CD4-positive, alpha-beta memory T cell (primary cell): ENCODE measurements at regions not wholly inside any gene's neighbourhood (a gene's known extent, or its start where the extent isn't known, plus 50 kb on each side); places are given as distances from the start of the nearest gene placed in this dataset.

Experiments used
- CTCF ChIA-PET: fragments of 350-600 bp; sonication (Branson Sonifier 250); formaldehyde crosslinking; loops from one replicate; lab custom pipeline; 2021; ENCODE audit warnings: inconsistent platforms; ENCODE audit not compliant: partially characterized antibody; lab: Charles Lee
- POLR2A ChIA-PET: fragments of 350-600 bp; sonication (Branson Sonifier 250); formaldehyde crosslinking; loops from one replicate; lab custom pipeline; 2021; ENCODE audit not compliant: partially characterized antibody; lab: Charles Lee
- DNase-seq, 5 donors: peaks; one replicate each; pipeline versions ENCODE4 v3.0.0 to v3.0.0-alpha.2; 2020 to 2022; ENCODE audit warnings: mixed read lengths in 1 of 5
- H3K27ac ChIP-seq: one replicate; pipeline ENCODE4 v1.7.0; 2013; ENCODE audit warnings: low read depth, low read length
- H3K27me3 ChIP-seq: 2 replicates; pipeline ENCODE4 v1.7.0; 2013; ENCODE audit warnings: mild to moderate bottlenecking, low read length, moderate library complexity; ENCODE audit not compliant: insufficient read depth
- H3K36me3 ChIP-seq: 2 replicates; pipeline ENCODE4 v1.7.0; 2013; ENCODE audit warnings: mild to moderate bottlenecking, low read length, moderate library complexity; ENCODE audit not compliant: insufficient read depth
- H3K4me1 ChIP-seq: 2 replicates; pipeline ENCODE4 v1.7.0; 2013; ENCODE audit warnings: mild to moderate bottlenecking, low read length, moderate library complexity; ENCODE audit not compliant: insufficient read depth
- H3K4me3 ChIP-seq, 2 donors: one replicate each; pipeline ENCODE4 v1.7.0; 2013; ENCODE audit warnings: low read length in 2 of 2, mild to moderate bottlenecking in 1 of 2
- H3K9me3 ChIP-seq, 2 donors: one replicate each; pipeline ENCODE4 v1.7.0; 2013; ENCODE audit warnings: low read length in 2 of 2, control low read depth in 1 of 2; ENCODE audit not compliant: control insufficient read depth in 1 of 2
- H3K27ac Mint-ChIP-seq, 7 donors: one replicate each; pipeline ENCODE4 v1.8.0; 2020 to 2021; ENCODE audit warnings: mixed read lengths in 7 of 7, mild to moderate bottlenecking in 6 of 7, inconsistent platforms in 3 of 7, moderate library complexity in 3 of 7
- H3K27me3 Mint-ChIP-seq, 2 donors: one replicate each; pipeline ENCODE4 v1.8.0; 2020 to 2021; ENCODE audit warnings: mixed read lengths in 2 of 2
- H3K36me3 Mint-ChIP-seq, 2 donors: one replicate each; pipeline ENCODE4 v1.8.0; 2020 to 2021; ENCODE audit warnings: mixed read lengths in 2 of 2, inconsistent platforms in 1 of 2, mild to moderate bottlenecking in 1 of 2
- H3K4me1 Mint-ChIP-seq, 4 donors: one replicate each; pipeline ENCODE4 v1.8.0; 2020 to 2021; ENCODE audit warnings: mixed read lengths in 4 of 4, mild to moderate bottlenecking in 1 of 4
- H3K4me3 Mint-ChIP-seq, 8 donors: one replicate each; pipeline ENCODE4 v1.8.0; 2020 to 2021; ENCODE audit warnings: mixed read lengths in 8 of 8, mild to moderate bottlenecking in 7 of 8, moderate library complexity in 6 of 8, inconsistent platforms in 3 of 8
- H3K9me3 Mint-ChIP-seq, 8 donors: one replicate each; pipeline ENCODE4 v1.8.0; 2020 to 2021; ENCODE audit warnings: mixed read lengths in 8 of 8, mild to moderate bottlenecking in 5 of 8, inconsistent platforms in 3 of 8, moderate library complexity in 1 of 8
- intact Hi-C: fragments of 100-400 bp; cut with micrococcal nuclease; formaldehyde crosslinking; loops from one replicate; pipeline ENCODE4 v1.15.1; 2023

- Histone ChIP-seq H3K4me1 (no peaks in the 10 kb centered on the region), H3K36me3 (no peaks in the 10 kb centered on the region), H3K27ac (no peak overlapping the region), H3K4me3 (no peak overlapping the region), H3K27me3 (no peaks in the 10 kb centered on the region), H3K9me3 (no peaks in the 10 kb centered on the region)
- DNase-seq, result no peak
- no peak overlapping the region for H3K4me3 Mint-ChIP-seq
- peaks cover 2% of the 10 kb centered on the region in 2 donors for H3K27me3 Mint-ChIP-seq
- peaks cover 0 to 4% (median 0%) of the 10 kb centered on the region in 8 donors for H3K9me3 Mint-ChIP-seq
- ChIA-PET POLR2A (no interaction called here), CTCF (no interaction called here)
- intact Hi-C loops, result no loop called here
- no peaks in the 10 kb centered on the region for H3K36me3 Mint-ChIP-seq
- no peak overlapping the region for H3K27ac Mint-ChIP-seq
- no peaks in the 10 kb centered on the region for H3K4me1 Mint-ChIP-seq
Observed at GRCh38 chr3:178900029-178900646, 171.5 kb downstream of the ZMAT3 start.

DNA sequence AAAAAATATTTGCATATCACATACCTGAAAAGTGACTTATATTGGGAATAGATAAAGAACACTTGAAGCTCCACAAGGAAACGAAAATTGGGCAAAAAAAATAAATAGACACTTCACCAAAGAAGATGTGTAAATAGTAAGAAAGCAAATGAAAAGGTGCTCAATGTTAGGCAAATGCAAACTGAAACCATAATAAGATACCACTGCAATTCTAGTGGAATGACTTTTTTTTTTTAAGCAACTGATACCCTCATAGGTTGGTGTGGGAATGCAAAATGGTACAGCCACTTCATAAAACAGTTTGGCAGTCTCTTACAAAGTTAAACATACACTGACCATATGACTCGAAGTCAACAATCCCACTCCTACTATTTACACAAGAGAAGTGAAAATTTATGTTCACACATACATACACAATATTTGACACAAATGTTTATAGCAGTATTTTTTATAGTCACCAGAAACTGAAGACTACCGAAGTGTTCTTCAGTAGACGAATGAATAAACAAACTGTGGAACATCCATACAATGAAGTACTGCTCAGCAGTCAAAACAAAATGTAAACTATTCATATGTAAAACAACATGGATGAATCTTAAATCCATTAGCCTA, 176.3 kb downstream of the ZMAT3 start:
- H3K27ac ChIP-seq, result no peak overlapping the region
- ChIA-PET POLR2A (no interaction called here), CTCF (interaction anchor here (0.7 kb wide), 1 partner anchor 12 kb away, joined by 3 read pairs; no protein-coding TSS in a partner anchor)
- no peak overlapping the region for H3K4me3 ChIP-seq
- no peak for DNase-seq
- peaks cover 0 to 10% (median under 1%) of the 10 kb centered on the region in 8 donors for H3K9me3 Mint-ChIP-seq
- H3K4me1 ChIP-seq, result no peaks in the 10 kb centered on the region
- H3K36me3 Mint-ChIP-seq, result no peaks in the 10 kb centered on the region
- no peaks in the 10 kb centered on the region for H3K27me3 ChIP-seq
- intact Hi-C loops, result no loop called here
- H3K27ac Mint-ChIP-seq, result no peak overlapping the region
- peaks cover 0 to 2% of the 10 kb centered on the region in 2 donors for H3K27me3 Mint-ChIP-seq
- no peak overlapping the region for H3K4me3 Mint-ChIP-seq
- H3K36me3 ChIP-seq, result no peaks in the 10 kb centered on the region
- H3K4me1 Mint-ChIP-seq, result no peaks in the 10 kb centered on the region
- no peaks in the 10 kb centered on the region for H3K9me3 ChIP-seq
